SU-DHL-6 (cell line): ENCODE measurements at regions not wholly inside any gene's neighbourhood (a gene's known extent, or its start where the extent isn't known, plus 50 kb on each side); places are given as distances from the start of the nearest gene placed in this dataset.

Source experiments
- H2AFZ ChIP-seq: fragments of 200-600 bp; sonication (generic); 2 replicates; pipeline ENCODE4 v1.6.1; 2014; ENCODE audit warnings: low read depth, mild to moderate bottlenecking, moderate library complexity, mixed read lengths, antibody characterized with exemption, low read length; ENCODE audit not compliant: severe bottlenecking
- H3F3A ChIP-seq: fragments of 200-600 bp; shearing (Covaris generic); 2 replicates; pipeline ENCODE4 v1.6.0; 2016; ENCODE audit warnings: antibody characterized with exemption, mild to moderate bottlenecking; ENCODE audit not compliant: insufficient read depth
- H3K27ac ChIP-seq: fragments of 200-600 bp; sonication (generic); 2 replicates; pipeline ENCODE4 v1.5.1; 2016; ENCODE audit warnings: low read depth, mild to moderate bottlenecking, low read length, moderate library complexity, mixed read lengths
- H3K27me3 ChIP-seq: fragments of 200-600 bp; sonication (generic), shearing (Covaris generic); 2 replicates; pipeline ENCODE4 v1.6.0; 2014; ENCODE audit warnings: mild to moderate bottlenecking, low read length
- H3K36me3 ChIP-seq: fragments of 200-600 bp; sonication (generic); 2 replicates; pipeline ENCODE4 v1.6.1; 2014; ENCODE audit warnings: mild to moderate bottlenecking, low read length, mixed read lengths
- H3K4me2 ChIP-seq: fragments of 300-600, 200-600 bp; shearing (Covaris generic), sonication (generic); 2 replicates; pipeline ENCODE4 v1.6.0; 2014; ENCODE audit warnings: low read length, low read depth, mild to moderate bottlenecking; ENCODE audit not compliant: poor library complexity, severe bottlenecking
- H3K4me3 ChIP-seq: fragments of 200-600 bp; sonication (generic); 2 replicates; pipeline ENCODE4 v1.5.1; 2014; ENCODE audit warnings: antibody characterized with exemption, low read length, mild to moderate bottlenecking, mixed read lengths; ENCODE audit not compliant: insufficient read depth, poor library complexity, severe bottlenecking
- H3K79me2 ChIP-seq: fragments of 200-600 bp; sonication (generic); 2 replicates; pipeline ENCODE4 v1.6.1; 2014; ENCODE audit warnings: mild to moderate bottlenecking, low read length, moderate library complexity; ENCODE audit not compliant: insufficient read depth
- H3K9ac ChIP-seq: fragments of 200-600 bp; sonication (generic); 2 replicates; pipeline ENCODE4 v1.7.0; 2014; ENCODE audit warnings: mild to moderate bottlenecking, low read length
- H3K9me2 ChIP-seq: fragments of 200-600 bp; sonication (generic); replicated peaks from 2 replicates; pipeline ENCODE4 v1.6.1; 2014; ENCODE audit warnings: low read length; ENCODE audit not compliant: insufficient read depth
- H3K9me3 ChIP-seq: fragments of 200-600 bp; sonication (generic); 2 replicates; pipeline ENCODE4 v1.6.1; 2014; ENCODE audit warnings: low read length, mixed read lengths; ENCODE audit not compliant: insufficient read depth
- H4K20me1 ChIP-seq: fragments of 200-600 bp; sonication (generic); 2 replicates; pipeline ENCODE4 v1.6.1; 2014; ENCODE audit warnings: low read depth, mild to moderate bottlenecking, antibody characterized with exemption, low read length, moderate library complexity, mixed read lengths
- EZH2phosphoT487 ChIP-seq: fragments of 200-600 bp; sonication (generic), shearing (Covaris generic); conservative IDR thresholded peaks from 2 replicates; pipeline ENCODE4 v1.6.1; 2018; ENCODE audit warnings: mild to moderate bottlenecking, antibody characterized with exemption, low read length, moderate library complexity, mixed read lengths
- TF ChIP-seq, protein P1 (sequence below): fragments of 200-600 bp; sonication (generic); IDR thresholded peaks from one replicate; pipeline ENCODE4 v1.5.1; 2017; ENCODE audit warnings: antibody characterized with exemption, mild to moderate bottlenecking, low read length, moderate library complexity; ENCODE audit not compliant: insufficient read depth, poor library complexity, severe bottlenecking

GRCh38 chr5:62681117-62681850 lies 102.7 kb downstream of the LRRC70 start:
- Histone ChIP-seq H3K79me2 (no peaks in the 10 kb centered on the region), H2AFZ (no peak overlapping the region), H3F3A (no peaks in the 10 kb centered on the region), H3K27ac (no peak overlapping the region), H3K9me2 (no peaks in the 10 kb centered on the region), H3K9ac (no peak overlapping the region), H3K27me3 (no peaks in the 10 kb centered on the region), H3K36me3 (no peaks in the 10 kb centered on the region), H3K9me3 (no peaks in the 10 kb centered on the region), H3K4me2 (no peak overlapping the region), H4K20me1 (no peaks in the 10 kb centered on the region), H3K4me3 (no peak overlapping the region)
- TF ChIP-seq, protein P1, sequence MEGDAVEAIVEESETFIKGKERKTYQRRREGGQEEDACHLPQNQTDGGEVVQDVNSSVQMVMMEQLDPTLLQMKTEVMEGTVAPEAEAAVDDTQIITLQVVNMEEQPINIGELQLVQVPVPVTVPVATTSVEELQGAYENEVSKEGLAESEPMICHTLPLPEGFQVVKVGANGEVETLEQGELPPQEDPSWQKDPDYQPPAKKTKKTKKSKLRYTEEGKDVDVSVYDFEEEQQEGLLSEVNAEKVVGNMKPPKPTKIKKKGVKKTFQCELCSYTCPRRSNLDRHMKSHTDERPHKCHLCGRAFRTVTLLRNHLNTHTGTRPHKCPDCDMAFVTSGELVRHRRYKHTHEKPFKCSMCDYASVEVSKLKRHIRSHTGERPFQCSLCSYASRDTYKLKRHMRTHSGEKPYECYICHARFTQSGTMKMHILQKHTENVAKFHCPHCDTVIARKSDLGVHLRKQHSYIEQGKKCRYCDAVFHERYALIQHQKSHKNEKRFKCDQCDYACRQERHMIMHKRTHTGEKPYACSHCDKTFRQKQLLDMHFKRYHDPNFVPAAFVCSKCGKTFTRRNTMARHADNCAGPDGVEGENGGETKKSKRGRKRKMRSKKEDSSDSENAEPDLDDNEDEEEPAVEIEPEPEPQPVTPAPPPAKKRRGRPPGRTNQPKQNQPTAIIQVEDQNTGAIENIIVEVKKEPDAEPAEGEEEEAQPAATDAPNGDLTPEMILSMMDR = no peak
- TF ChIP-seq EZH2phosphoT487 = no peak

GRCh38 chr5:62680121-62680520 lies 101.5 kb downstream of the LRRC70 start:
- Histone ChIP-seq H3K27ac (no peak overlapping the region), H3K36me3 (no peaks in the 10 kb centered on the region), H4K20me1 (no peaks in the 10 kb centered on the region), H3K4me3 (no peak overlapping the region), H3K9ac (no peak overlapping the region), H3K9me3 (no peaks in the 10 kb centered on the region), H3K27me3 (no peaks in the 10 kb centered on the region), H3K4me2 (no peak overlapping the region), H3K9me2 (no peaks in the 10 kb centered on the region), H2AFZ (no peak overlapping the region), H3F3A (no peaks in the 10 kb centered on the region), H3K79me2 (no peaks in the 10 kb centered on the region)
- TF ChIP-seq EZH2phosphoT487 = no peak
- TF ChIP-seq, protein P1 = no peak
